Panc1 (cell line): ENCODE measurements at regions not wholly inside any gene's neighbourhood (a gene's known extent, or its start where the extent isn't known, plus 50 kb on each side); places are given as distances from the start of the nearest gene placed in this dataset.

Experiments used
- ATAC-seq: fragments of 200-7000 bp; cut with Tn5 transposase; 2 replicates; pipeline ENCODE4 v1.9.1; 2020; ENCODE audit warnings: mild to moderate bottlenecking, moderate library complexity
- BruUV-seq: library from RNA; stranded (reverse); fragments of 400-500 nt; replicated peaks from 2 replicates; lab custom pipeline; 2021; lab: Mats Ljungman, UMichigan
- CTCF ChIA-PET: fragments of 300-600 bp; sonication (Branson Sonifier 250); formaldehyde crosslinking; loops from one replicate; lab custom pipeline; 2022; ENCODE audit warnings: antibody characterized with exemption; lab: Charles Lee
- POLR2A ChIA-PET: fragments of 300-600 bp; sonication (Branson Sonifier 250); formaldehyde crosslinking; loops from one replicate; lab custom pipeline; 2022; ENCODE audit warnings: antibody characterized with exemption; lab: Charles Lee
- DNase-seq: peaks from one replicate; pipeline ENCODE4 v3.0.0-alpha.2; 2010; ENCODE audit warnings: low read depth, low spot score
- H3K27ac ChIP-seq: 2 replicates; pipeline ENCODE4 v1.5.1; 2011; ENCODE audit warnings: mild to moderate bottlenecking, low read length, inconsistent platforms
- H3K27me3 ChIP-seq: fragments of 200-500 bp; sonication (Bioruptor generic); 2 replicates; pipeline ENCODE4 v1.6.0; 2014; ENCODE audit warnings: low read length, inconsistent platforms; ENCODE audit not compliant: control insufficient read depth, insufficient read depth
- H3K36me3 ChIP-seq: fragments of 200-500 bp; sonication (Bioruptor generic); 2 replicates; pipeline ENCODE4 v1.5.1; 2014; ENCODE audit warnings: inconsistent platforms, mild to moderate bottlenecking, low read length, moderate library complexity; ENCODE audit not compliant: control insufficient read depth, insufficient read depth
- H3K4me1 ChIP-seq: 2 replicates; pipeline ENCODE4 v1.5.1; 2011; ENCODE audit warnings: inconsistent platforms, mild to moderate bottlenecking, low read length, moderate library complexity; ENCODE audit not compliant: control insufficient read depth, insufficient read depth
- H3K4me3 ChIP-seq, 2 experiments: 2 replicates each; pipeline ENCODE4 v1.5.1; 2011 to 2012; ENCODE audit warnings: low read depth in 2 of 2, low read length in 2 of 2, mild to moderate bottlenecking in 2 of 2, inconsistent platforms in 1 of 2, moderate library complexity in 1 of 2
- H3K9me3 ChIP-seq: fragments of 200-500 bp; sonication (Bioruptor generic); 2 replicates; pipeline ENCODE4 v1.5.1; 2014; ENCODE audit warnings: low read depth, mild to moderate bottlenecking, inconsistent platforms, low read length, moderate library complexity; ENCODE audit not compliant: control insufficient read depth, insufficient read depth
- CTCF ChIP-seq: fragments of 450-650 bp; IDR thresholded peaks from 2 replicates; pipeline ENCODE4 v1.5.1; 2017; ENCODE audit warnings: mild to moderate bottlenecking
- POLR2AphosphoS5 ChIP-seq: IDR thresholded peaks from 2 replicates; pipeline ENCODE4 v1.6.1; 2012; ENCODE audit warnings: mild to moderate bottlenecking, low read depth, low read length, moderate library complexity
- REST ChIP-seq, 2 experiments: IDR thresholded peaks; 2 replicates each; pipeline ENCODE4 v1.6.1; 2011 to 2012; ENCODE audit warnings: low read depth in 2 of 2, control low read depth in 1 of 2, low read length in 1 of 2, mild to moderate bottlenecking in 1 of 2, moderate library complexity in 1 of 2; ENCODE audit not compliant: insufficient read depth in 1 of 2
- SIN3A ChIP-seq: IDR thresholded peaks from 2 replicates; pipeline ENCODE4 v1.6.1; 2012; ENCODE audit warnings: low read depth, mild to moderate bottlenecking, low read length, moderate library complexity, borderline replicate concordance; ENCODE audit not compliant: insufficient read depth
- TCF7L2 ChIP-seq: IDR thresholded peaks from 2 replicates; pipeline ENCODE4 v1.6.1; 2011; ENCODE audit warnings: mild to moderate bottlenecking, low read depth, low read length, inconsistent platforms
- in situ Hi-C: cut with HindIII; loops from 2 replicates; pipeline ENCODE4 v1.10.0; 2016; ENCODE audit warnings: low sequenced_read_pairs, low pct_unique_long_range_greater_than_20kb
- intact Hi-C: fragments of 100-400 bp; cut with micrococcal nuclease; formaldehyde crosslinking; loops from one replicate; pipeline ENCODE4 v1.10.0; 2022; ENCODE audit not compliant: unreplicated experiment

GRCh38 chr20:12458241-12458640 lies 540.5 kb downstream of the BTBD3 start:
- CTCF ChIA-PET = no interaction called here
- no TSS peak for BruUV-seq
- no peaks in the 10 kb centered on the region for H3K36me3 ChIP-seq
- TF ChIP-seq REST (IDR thresholded peaks at IDR 0.05; ENCODE audit: insufficient read depth in 1 of 2, low read depth in 2 of 2, low read length in 1 of 2) (no peak), POLR2AphosphoS5 (no peak), CTCF (no peak), TCF7L2 (no peak), SIN3A (no peak)
- no peak overlapping the region for H3K4me3 ChIP-seq
- intact Hi-C loops (no loop called here), in situ Hi-C loops (no loop called here)
- POLR2A ChIA-PET = no interaction called here
- H3K9me3 ChIP-seq = no peaks in the 10 kb centered on the region
- H3K4me1 ChIP-seq = no peaks in the 10 kb centered on the region
- no peaks in the 10 kb centered on the region for H3K27me3 ChIP-seq
- no peak overlapping the region for H3K27ac ChIP-seq
- ATAC-seq (no peak), DNase-seq (no peak)

- intact Hi-C loops (no loop called here), in situ Hi-C loops (no loop called here)
- Histone ChIP-seq H3K36me3 (no peaks in the 10 kb centered on the region), H3K4me1 (no peaks in the 10 kb centered on the region), H3K4me3 (no peak overlapping the region), H3K27ac (no peak overlapping the region), H3K9me3 (no peaks in the 10 kb centered on the region), H3K27me3 (no peaks in the 10 kb centered on the region)
- ChIA-PET CTCF (no interaction called here), POLR2A (no interaction called here)
- DNase-seq = no peak
- BruUV-seq = no TSS peak
- TF ChIP-seq TCF7L2 = no peak
- TF ChIP-seq SIN3A = no peak
- TF ChIP-seq CTCF = no peak
- TF ChIP-seq REST (IDR thresholded peaks at IDR 0.05; ENCODE audit: insufficient read depth in 1 of 2, low read depth in 2 of 2, low read length in 1 of 2) = no peak
- no peak for TF ChIP-seq POLR2AphosphoS5
- ATAC-seq = no peak
These were observed 544.7 kb upstream of the SPTLC3 start for GRCh38 chr20:12464036-12464435.
